K562 (cell line): ENCODE measurements at regions not wholly inside any gene's neighbourhood (a gene's known extent, or its start where the extent isn't known, plus 50 kb on each side); places are given as distances from the start of the nearest gene placed in this dataset.

ENCODE experiments used
- ATAC-seq: fragments of 200-7000 bp; cut with Tn5 transposase; 3 replicates; pipeline ENCODE4 v1.9.1; 2020; ENCODE audit warnings: moderate library complexity
- BruUV-seq: library from RNA; stranded (reverse); fragments of 400-500 nt; replicated peaks from 2 replicates; lab custom pipeline; 2021; lab: Mats Ljungman, UMichigan
- CTCF ChIA-PET: fragments of 300-600 bp; formaldehyde crosslinking; extraction: SDS; loops from one replicate; lab custom pipeline; 2021; ENCODE audit warnings: low intra/inter-chr PET ratio; lab: Yijun Ruan, JAX
- POLR2A ChIA-PET: fragments of 300-600, 350-650 bp; sonication (Branson Sonifier 250); formaldehyde crosslinking; extraction: SDS; loops from one replicate; lab custom pipeline; 2021; ENCODE audit warnings: antibody characterized with exemption, inconsistent platforms; lab: Yijun Ruan, JAX
- DNase-seq, 4 experiments: peaks; one replicate each; pipeline versions ENCODE4 v3.0.0 to v3.0.0-alpha.2; 2011 to 2018; ENCODE audit warnings: low spot score in 3 of 4, mixed read lengths in 3 of 4; ENCODE audit errors: extremely low read depth in 1 of 4
- FAIRE-seq: peaks from 2 replicates; lab custom pipeline; 2011; peaks lifted over from hg19 to GRCh38; lab: Jason Lieb, UNC
- H2AFZ ChIP-seq: 2 replicates; pipeline ENCODE4 v1.6.0; 2011; ENCODE audit warnings: low read depth, low read length, control low read depth, inconsistent platforms
- H3K27ac ChIP-seq: fragments of 200-600 bp; 3 replicates; pipeline ENCODE4 v1.8.0; 2011; ENCODE audit warnings: low read depth, mild to moderate bottlenecking, control low read depth, inconsistent platforms, low read length, moderate library complexity, mixed read lengths; ENCODE audit errors: extremely low read depth
- H3K27me3 ChIP-seq, 2 experiments: fragments of 300-600 bp in 1 of 2; 2 replicates in 1 of 2; 3 replicates in 1 of 2; pipeline versions ENCODE4 v1.6.0 to v1.8.0; 2011; ENCODE audit warnings: inconsistent platforms in 2 of 2, low read length in 2 of 2, mild to moderate bottlenecking in 1 of 2, mixed read lengths in 1 of 2, moderate library complexity in 1 of 2; ENCODE audit not compliant: control insufficient read depth in 2 of 2, insufficient read depth in 2 of 2
- H3K36me3 ChIP-seq: fragments of 300-600 bp; 3 replicates; pipeline ENCODE4 v1.8.0; 2011; ENCODE audit warnings: mild to moderate bottlenecking, low read length, inconsistent platforms; ENCODE audit not compliant: control insufficient read depth, insufficient read depth
- H3K4me1 ChIP-seq, 2 experiments: fragments of 200-600 bp in 1 of 2; replicated peaks in 1 of 2; 2 replicates in 1 of 2; 3 replicates in 1 of 2; pipeline versions ENCODE4 v1.5.1 to v1.8.0; 2011; ENCODE audit warnings: inconsistent platforms in 2 of 2, low read length in 2 of 2, mild to moderate bottlenecking in 1 of 2, mixed read lengths in 1 of 2, moderate library complexity in 1 of 2; ENCODE audit not compliant: control insufficient read depth in 2 of 2, insufficient read depth in 2 of 2
- H3K4me2 ChIP-seq: 2 replicates; pipeline ENCODE4 v1.6.1; 2011; ENCODE audit warnings: low read length, control low read depth, inconsistent platforms, mixed read lengths; ENCODE audit not compliant: insufficient read depth
- H3K4me3 ChIP-seq: fragments of 200-600 bp; sonication (generic), shearing (Covaris generic); 2 replicates; pipeline ENCODE4 v1.5.1; 2016; ENCODE audit warnings: control low read depth, inconsistent platforms
- H3K79me2 ChIP-seq: fragments of 200-600 bp; 3 replicates; pipeline ENCODE4 v1.8.0; 2011; ENCODE audit warnings: low read length, inconsistent platforms; ENCODE audit not compliant: control insufficient read depth, insufficient read depth
- H3K9ac ChIP-seq, 2 experiments: 2 replicates each; pipeline versions ENCODE4 v1.6.0 to v1.6.1; 2011; ENCODE audit warnings: low read depth in 2 of 2, low read length in 2 of 2, control low read depth in 1 of 2, inconsistent platforms in 1 of 2, mild to moderate bottlenecking in 1 of 2, mixed read lengths in 1 of 2; ENCODE audit not compliant: insufficient read depth in 1 of 2
- H3K9me1 ChIP-seq: one replicate; pipeline ENCODE4 v1.6.0; 2011; ENCODE audit warnings: inconsistent platforms, mild to moderate bottlenecking, low read length, moderate library complexity; ENCODE audit not compliant: control insufficient read depth, insufficient read depth
- H3K9me3 ChIP-seq: replicated peaks from 2 replicates; pipeline ENCODE4 v1.5.1; 2011; ENCODE audit warnings: low read depth, low read length, inconsistent platforms; ENCODE audit not compliant: control insufficient read depth, insufficient read depth
- H4K20me1 ChIP-seq: replicated peaks from 2 replicates; pipeline ENCODE4 v1.6.1; 2011; ENCODE audit warnings: low read length, inconsistent platforms, mixed read lengths; ENCODE audit not compliant: control insufficient read depth, insufficient read depth
- ATF3 ChIP-seq, 2 experiments: fragments of 450-650 bp in 1 of 2; sonication (generic) in 1 of 2; formaldehyde crosslinking in 1 of 2; IDR thresholded peaks in 1 of 2; conservative IDR thresholded peaks in 1 of 2; 2 replicates each; pipeline versions ENCODE4 v1.6.1 to v1.8.1; 2016 to 2023; ENCODE audit warnings: mild to moderate bottlenecking in 2 of 2, moderate library complexity in 2 of 2, inconsistent platforms in 1 of 2, missing genetic modification reagents in 1 of 2
- CHD2 ChIP-seq: IDR thresholded peaks from 2 replicates; pipeline ENCODE4 v1.6.1; 2011; ENCODE audit warnings: low read depth, low read length
- CTCF ChIP-seq, 3 experiments: IDR thresholded peaks in 2 of 3; conservative IDR thresholded peaks in 1 of 3; 2 replicates each; pipeline ENCODE4 v1.5.1; 2011 to 2012; ENCODE audit warnings: low read length in 3 of 3, mild to moderate bottlenecking in 3 of 3, control low read depth in 2 of 3, improper control_type of control experiment in 1 of 3, inconsistent platforms in 1 of 3, low read depth in 1 of 3, mixed read lengths in 1 of 3, moderate library complexity in 1 of 3; ENCODE audit not compliant: insufficient read depth in 2 of 3
- ESRRB ChIP-seq: fragments of 250-450 bp; sonication (Bioruptor Pico); IDR thresholded peaks from 2 replicates; pipeline ENCODE4 v1.5.0; 2020; ENCODE audit warnings: mild to moderate bottlenecking, moderate library complexity, borderline replicate concordance
- RAD21 ChIP-seq, 2 experiments: fragments of 250-450 bp in 1 of 2; fragments of 450-650 bp in 1 of 2; sonication (Bioruptor Pico) in 1 of 2; formaldehyde crosslinking in 1 of 2; IDR thresholded peaks in 1 of 2; conservative IDR thresholded peaks in 1 of 2; 2 replicates each; pipeline versions ENCODE4 v1.4.0 to v1.8.0; 2020 to 2022; ENCODE audit warnings: mild to moderate bottlenecking in 2 of 2, moderate library complexity in 1 of 2
- WGBS: fragments of 100-300 bp; shearing (Covaris generic); methylation state at CpG from one replicate; pipeline ENCODE4 v1.1.6; 2016; ENCODE audit warnings: low coverage, mixed read lengths; ENCODE audit not compliant: insufficient coverage; ENCODE audit errors: missing lambda C conversion rate; 5-methylcytosine and 5-hydroxymethylcytosine counted together
- in situ Hi-C: fragments of 300-500 bp; cut with MboI; formaldehyde crosslinking; loops from 4 replicates; pipeline ENCODE4 v1.15.0; 2018; ENCODE audit warnings: inconsistent platforms, mixed read lengths
- intact Hi-C: fragments of 100-400 bp; cut with micrococcal nuclease; formaldehyde crosslinking; loops from 2 replicates; pipeline ENCODE4 v1.14.2; 2022

- DNase-seq: peak in 2 of 4 experiments; percentile 26 to 30
- BruUV-seq: no TSS peak
- Histone ChIP-seq H3K79me2 (no peaks in the 10 kb centered on the region), H3K9ac (no peak overlapping the region), H3K4me1 (peaks cover 0 to 6% of the 10 kb centered on the region in 2 experiments; a peak in 2 of 5 replicates), H3K9me3 (no peaks in the 10 kb centered on the region), H4K20me1 (no peaks in the 10 kb centered on the region), H3K27ac (no peak overlapping the region), H3K9me1 (no peaks in the 10 kb centered on the region), H3K27me3 (no peaks in the 10 kb centered on the region), H3K36me3 (no peaks in the 10 kb centered on the region), H3K4me2 (no peak overlapping the region), H3K4me3 (no peak overlapping the region), H2AFZ (peak overlapping the region; percentile 58; the same call in 1 of the 2 replicates)
- peak; percentile 19 for FAIRE-seq
- TF ChIP-seq ATF3 (IDR thresholded peaks at IDR 0.05): peak; percentile 44; the same call in 1 of the 2 replicates
- TF ChIP-seq ATF3 (CRISPR knock-in tag; conservative IDR thresholded peaks at IDR 0.05): no peak
- no peak for TF ChIP-seq ESRRB (CRISPR knock-in tag)
- TF ChIP-seq CTCF (IDR thresholded peaks at IDR 0.05 in 2 of 3, conservative IDR thresholded peaks at IDR 0.05 in 1 of 3; ENCODE audit: insufficient read depth in 2 of 3, low read depth in 1 of 3, low read length in 3 of 3): peak; percentile 35 to 55 (median 39); a peak in 4 of 6 replicates
- peak in 1 of 2 experiments; percentile 48; a peak in 2 of 4 replicates for TF ChIP-seq RAD21 (CRISPR knock-in tag; conservative IDR thresholded peaks at IDR 0.05 in 1 of 2, IDR thresholded peaks at IDR 0.05 in 1 of 2)
- TF ChIP-seq CHD2: no peak
- CTCF ChIA-PET: interaction anchor here (1.4 kb wide), 1 partner anchor 237 kb away, joined by 5 read pairs; no protein-coding TSS in a partner anchor
- POLR2A ChIA-PET: interaction anchor here (1.0 to 1.4 kb wide), 3 partner anchors 8 to 236 kb away, joined by 3 to 6 read pairs (median 3); no protein-coding TSS in a partner anchor
- ATAC-seq: peak; percentile 58
- intact Hi-C loops (no loop called here), in situ Hi-C loops (loop anchor here (25.0 kb wide), 3 partner anchors 588 to 938 kb away; no protein-coding TSS in a partner anchor)
- 30% methylated on average over 7 of the region's 7 CpGs for WGBS
Observed at GRCh38 chr1:67524143-67525052, 94.2 kb upstream of the SERBP1 start.
